ENCODE measurements at regions not wholly inside any gene's neighbourhood (a gene's known extent, or its start where the extent isn't known, plus 50 kb on each side); places are given as distances from the start of the nearest gene placed in this dataset.

- 3% methylated on average over 3 of the region's 3 CpGs for WGBS (ENCODE audit: insufficient coverage, low coverage, missing lambda C conversion rate)
- ATAC-seq (no peak), FAIRE-seq (no peak), DNase-seq (ENCODE audit: extremely low read depth in 1 of 4, low spot score in 3 of 4) (no peak)
- no peak overlapping the region for H3K9ac ChIP-seq (ENCODE audit: insufficient read depth in 1 of 2, low read depth in 2 of 2, low read length in 2 of 2)
- H3K79me2 ChIP-seq (ENCODE audit: control insufficient read depth, insufficient read depth, low read length) = no peaks in the 10 kb centered on the region
- no peaks in the 10 kb centered on the region for H3K9me1 ChIP-seq (ENCODE audit: control insufficient read depth, insufficient read depth, low read length)
- in situ Hi-C loops (cut with MboI) (no loop called here), intact Hi-C loops (cut with micrococcal nuclease) (no loop called here)
- ChIA-PET CTCF (ENCODE audit: low intra/inter-chr PET ratio) (no interaction called here), POLR2A (no interaction called here)
- no peak overlapping the region for H3K4me3 ChIP-seq
- no peaks in the 10 kb centered on the region for H3K36me3 ChIP-seq (ENCODE audit: control insufficient read depth, insufficient read depth, low read length)
- H3K4me2 ChIP-seq (ENCODE audit: insufficient read depth, low read length) = no peak overlapping the region
- no peak overlapping the region for H2AFZ ChIP-seq (ENCODE audit: low read depth, low read length)
- no peaks in the 10 kb centered on the region for H3K4me1 ChIP-seq (replicated peaks in 1 of 2; ENCODE audit: control insufficient read depth in 2 of 2, insufficient read depth in 2 of 2, low read length in 2 of 2)
- H3K27ac ChIP-seq (ENCODE audit: extremely low read depth, low read depth, low read length) = no peak overlapping the region
- no peaks in the 10 kb centered on the region for H3K9me3 ChIP-seq (replicated peaks; ENCODE audit: control insufficient read depth, insufficient read depth, low read depth, low read length)
- H3K27me3 ChIP-seq (ENCODE audit: control insufficient read depth in 2 of 2, insufficient read depth in 2 of 2, low read length in 2 of 2) = no peaks in the 10 kb centered on the region
- no peaks in the 10 kb centered on the region for H4K20me1 ChIP-seq (replicated peaks; ENCODE audit: control insufficient read depth, insufficient read depth, low read length)
- no TSS peak for BruUV-seq (replicated peaks)
- TF ChIP-seq ARID3B (CRISPR knock-in tag; IDR thresholded peaks at IDR 0.05; ENCODE audit: borderline replicate concordance) (no peak), ZNF695 (CRISPR knock-in tag; IDR thresholded peaks at IDR 0.05) (no peak), ZKSCAN3 (CRISPR knock-in tag; IDR thresholded peaks at IDR 0.05) (no peak), ZNF175 (CRISPR knock-in tag; IDR thresholded peaks at IDR 0.05; ENCODE audit: low read depth) (no peak), PTRF (tag; IDR thresholded peaks at IDR 0.05) (no peak), KLF10 (CRISPR knock-in tag; IDR thresholded peaks at IDR 0.05) (no peak), ZBED1 (IDR thresholded peaks at IDR 0.05) (no peak), BACH1 (tag; IDR thresholded peaks at IDR 0.05) (no peak), L3MBTL2 (IDR thresholded peaks at IDR 0.05) (no peak), ZNF133 (CRISPR knock-in tag; IDR thresholded peaks at IDR 0.05) (no peak)
- TF ChIP-seq, protein P1, sequence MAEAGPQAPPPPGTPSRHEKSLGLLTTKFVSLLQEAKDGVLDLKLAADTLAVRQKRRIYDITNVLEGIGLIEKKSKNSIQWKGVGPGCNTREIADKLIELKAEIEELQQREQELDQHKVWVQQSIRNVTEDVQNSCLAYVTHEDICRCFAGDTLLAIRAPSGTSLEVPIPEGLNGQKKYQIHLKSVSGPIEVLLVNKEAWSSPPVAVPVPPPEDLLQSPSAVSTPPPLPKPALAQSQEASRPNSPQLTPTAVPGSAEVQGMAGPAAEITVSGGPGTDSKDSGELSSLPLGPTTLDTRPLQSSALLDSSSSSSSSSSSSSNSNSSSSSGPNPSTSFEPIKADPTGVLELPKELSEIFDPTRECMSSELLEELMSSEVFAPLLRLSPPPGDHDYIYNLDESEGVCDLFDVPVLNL (CRISPR knock-in tag; IDR thresholded peaks at IDR 0.05; ENCODE audit: low read depth) = no peak
- TF ChIP-seq, protein P2, sequence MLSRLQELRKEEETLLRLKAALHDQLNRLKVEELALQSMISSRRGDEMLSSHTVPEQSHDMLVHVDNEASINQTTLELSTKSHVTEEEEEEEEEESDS (CRISPR knock-in tag; IDR thresholded peaks at IDR 0.05) = no peak
- TF ChIP-seq, protein P3, sequence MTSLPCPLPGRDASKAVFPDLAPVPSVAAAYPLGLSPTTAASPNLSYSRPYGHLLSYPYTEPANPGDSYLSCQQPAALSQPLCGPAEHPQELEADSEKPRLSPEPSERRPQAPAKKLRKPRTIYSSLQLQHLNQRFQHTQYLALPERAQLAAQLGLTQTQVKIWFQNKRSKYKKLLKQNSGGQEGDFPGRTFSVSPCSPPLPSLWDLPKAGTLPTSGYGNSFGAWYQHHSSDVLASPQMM (CRISPR knock-in tag; IDR thresholded peaks at IDR 0.05) = no peak
- TF ChIP-seq, protein P4, sequence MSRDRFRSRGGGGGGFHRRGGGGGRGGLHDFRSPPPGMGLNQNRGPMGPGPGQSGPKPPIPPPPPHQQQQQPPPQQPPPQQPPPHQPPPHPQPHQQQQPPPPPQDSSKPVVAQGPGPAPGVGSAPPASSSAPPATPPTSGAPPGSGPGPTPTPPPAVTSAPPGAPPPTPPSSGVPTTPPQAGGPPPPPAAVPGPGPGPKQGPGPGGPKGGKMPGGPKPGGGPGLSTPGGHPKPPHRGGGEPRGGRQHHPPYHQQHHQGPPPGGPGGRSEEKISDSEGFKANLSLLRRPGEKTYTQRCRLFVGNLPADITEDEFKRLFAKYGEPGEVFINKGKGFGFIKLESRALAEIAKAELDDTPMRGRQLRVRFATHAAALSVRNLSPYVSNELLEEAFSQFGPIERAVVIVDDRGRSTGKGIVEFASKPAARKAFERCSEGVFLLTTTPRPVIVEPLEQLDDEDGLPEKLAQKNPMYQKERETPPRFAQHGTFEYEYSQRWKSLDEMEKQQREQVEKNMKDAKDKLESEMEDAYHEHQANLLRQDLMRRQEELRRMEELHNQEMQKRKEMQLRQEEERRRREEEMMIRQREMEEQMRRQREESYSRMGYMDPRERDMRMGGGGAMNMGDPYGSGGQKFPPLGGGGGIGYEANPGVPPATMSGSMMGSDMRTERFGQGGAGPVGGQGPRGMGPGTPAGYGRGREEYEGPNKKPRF (IDR thresholded peaks at IDR 0.05; ENCODE audit: low read depth, low read length) = no peak
These were observed 440.6 kb downstream of the CDH8 start for GRCh38 chr16:61595605-61596004.
